ENCODE measurements at regions not wholly inside any gene's neighbourhood (a gene's known extent, or its start where the extent isn't known, plus 50 kb on each side); places are given as distances from the start of the nearest gene placed in this dataset.

- TF ChIP-seq STAT6 (CRISPR knock-in tag; conservative IDR thresholded peaks at IDR 0.05; ENCODE audit: low read depth) (no peak), ZNF263 (CRISPR knock-in tag; IDR thresholded peaks at IDR 0.05; ENCODE audit: low read depth) (no peak), ZMAT4 (CRISPR knock-in tag; IDR thresholded peaks at IDR 0.05) (no peak), PRRX2 (CRISPR knock-in tag; IDR thresholded peaks at IDR 0.05) (no peak), ZNF425 (CRISPR knock-in tag; conservative IDR thresholded peaks at IDR 0.05) (no peak), NFE2L1 (CRISPR knock-in tag; IDR thresholded peaks at IDR 0.05) (no peak), USF1 (CRISPR knock-in tag; IDR thresholded peaks at IDR 0.05) (no peak), ZNF512 (CRISPR knock-in tag; IDR thresholded peaks at IDR 0.05; ENCODE audit: borderline replicate concordance) (no peak), SMAD3 (CRISPR knock-in tag; IDR thresholded peaks at IDR 0.05; ENCODE audit: borderline replicate concordance) (no peak), ELF4 (CRISPR knock-in tag; IDR thresholded peaks at IDR 0.05; ENCODE audit: low read depth) (no peak), MYBL2 (CRISPR knock-in tag; IDR thresholded peaks at IDR 0.05) (no peak), MAX (CRISPR knock-in tag; IDR thresholded peaks at IDR 0.05) (0 out of 2 replicates have a peak, but pooled peaks have one; percentile 37), CREM (CRISPR knock-in tag; IDR thresholded peaks at IDR 0.05) (no peak), GRHL2 (CRISPR knock-in tag; IDR thresholded peaks at IDR 0.05; ENCODE audit: insufficient replicate concordance, severe bottlenecking) (no peak), SP1 (CRISPR knock-in tag; conservative IDR thresholded peaks at IDR 0.05) (no peak), FOXK1 (CRISPR knock-in tag; IDR thresholded peaks at IDR 0.05) (no peak)
These were observed 133.7 kb downstream of the AEBP2 start (continued) for GRCh38 chr12:19572920-19573558.

GRCh38 chr12:19573866-19574265 is 134.6 kb downstream of the AEBP2 start:
- Mint-ChIP-seq H3K4me1 (peaks cover 48% of the 10 kb centered on the region), H3K4me3 (no peak overlapping the region), H3K36me3 (no peaks in the 10 kb centered on the region), H3K9me3 (no peaks in the 10 kb centered on the region), H3K27ac (no peak overlapping the region), H3K27me3 (ENCODE audit: low read depth) (no peaks in the 10 kb centered on the region)
- DNase-seq (ENCODE audit: low spot score) (no peak), ATAC-seq (no peak)
- CTCF ChIA-PET, result interaction anchor here (0.9 to 1.8 kb wide), 4 partner anchors 27 to 76 kb away, joined by 3 to 6 read pairs (median 3); no protein-coding TSS in a partner anchor
- POLR2A ChIA-PET, result no interaction called here
- TF ChIP-seq IRF2 (CRISPR knock-in tag; IDR thresholded peaks at IDR 0.05; ENCODE audit: borderline replicate concordance, low read depth), result no peak
- no peak for TF ChIP-seq CREB1 (CRISPR knock-in tag; IDR thresholded peaks at IDR 0.05)
- TF ChIP-seq ATF1 (CRISPR knock-in tag; IDR thresholded peaks at IDR 0.05), result no peak
- TF ChIP-seq ERG (CRISPR knock-in tag; IDR thresholded peaks at IDR 0.05), result no peak
- no peak for TF ChIP-seq ZNF512 (CRISPR knock-in tag; IDR thresholded peaks at IDR 0.05; ENCODE audit: borderline replicate concordance)
- TF ChIP-seq NFE2L1 (CRISPR knock-in tag; IDR thresholded peaks at IDR 0.05), result no peak
